H1 (cell line): ENCODE measurements at regions not wholly inside any gene's neighbourhood (a gene's known extent, or its start where the extent isn't known, plus 50 kb on each side); places are given as distances from the start of the nearest gene placed in this dataset.

Source experiments
- EGR1 ChIP-seq: IDR thresholded peaks from 2 replicates; pipeline ENCODE4 v1.6.1; 2011; ENCODE audit warnings: low read depth, low read length, borderline replicate concordance
- EZH2 ChIP-seq: fragments of 200-600 bp; sonication (generic); IDR thresholded peaks from 2 replicates; pipeline ENCODE4 v1.7.1; 2012; ENCODE audit warnings: low read depth, mild to moderate bottlenecking, moderate library complexity, low read length, inconsistent platforms; ENCODE audit not compliant: severe bottlenecking
- JUN ChIP-seq: IDR thresholded peaks from 2 replicates; pipeline ENCODE4 v1.6.1; 2011; ENCODE audit warnings: low read depth, mild to moderate bottlenecking, improper control_type of control experiment, low read length
- MAFK ChIP-seq: IDR thresholded peaks from 2 replicates; pipeline ENCODE4 v1.6.1; 2012; ENCODE audit warnings: low read depth, mild to moderate bottlenecking, improper control_type of control experiment, low read length
- PHF8 ChIP-seq: fragments of 200-600 bp; sonication (generic); conservative IDR thresholded peaks from 2 replicates; pipeline ENCODE4 v1.7.1; 2012; ENCODE audit warnings: low read depth, mild to moderate bottlenecking, inconsistent platforms, low read length, moderate library complexity
- POLR2AphosphoS5 ChIP-seq: IDR thresholded peaks from 2 replicates; pipeline ENCODE4 v1.6.1; 2011; ENCODE audit warnings: low read depth, low read length
- SIN3A ChIP-seq, 2 experiments: IDR thresholded peaks in 1 of 2; conservative IDR thresholded peaks in 1 of 2; 2 replicates each; pipeline ENCODE4 v1.6.1; 2011 to 2012; ENCODE audit warnings: low read length in 2 of 2, improper control_type of control experiment in 1 of 2, low read depth in 1 of 2, mild to moderate bottlenecking in 1 of 2
- TEAD4 ChIP-seq: IDR thresholded peaks from 2 replicates; pipeline ENCODE4 v1.6.1; 2012; ENCODE audit warnings: low read depth, low read length, inconsistent platforms, mixed read lengths
- TF ChIP-seq, protein P1 (sequence below): fragments of 300-600 bp; sonication (generic); IDR thresholded peaks from 2 replicates; pipeline ENCODE4 v1.7.1; 2012; ENCODE audit warnings: low read length, moderate library complexity, mild to moderate bottlenecking, inconsistent platforms; ENCODE audit not compliant: insufficient replicate concordance
- TF ChIP-seq, protein P2 (sequence below), 3 experiments: IDR thresholded peaks; 1 replicate in 2 of 3; 2 replicates in 1 of 3; pipeline versions ENCODE4 v1.5.1 to v1.6.1; 2011; ENCODE audit warnings: low read length in 3 of 3, mild to moderate bottlenecking in 3 of 3, inconsistent platforms in 2 of 3, low read depth in 1 of 3, moderate library complexity in 1 of 3; ENCODE audit not compliant: insufficient read depth in 1 of 3; ENCODE audit errors: control extremely low read depth in 1 of 3

DNA sequence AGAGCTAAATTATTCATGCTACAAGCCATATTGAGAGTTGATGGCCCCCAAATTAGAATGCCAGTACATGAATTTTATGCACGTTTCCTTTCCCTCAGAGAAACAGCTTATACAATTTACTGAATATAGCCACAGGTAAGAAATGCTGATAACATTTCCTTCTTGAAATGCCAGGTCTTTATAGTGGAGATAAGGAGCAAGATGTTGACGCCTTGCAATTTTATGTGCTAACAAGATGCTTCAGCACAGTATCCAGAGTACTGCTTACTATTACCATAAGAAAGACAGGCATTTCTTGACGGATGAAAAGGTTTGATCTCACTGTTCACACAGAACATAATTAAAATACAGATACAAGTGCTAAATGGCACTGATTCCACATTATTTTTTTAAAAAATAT is 223.2 kb upstream of the CTSO start (continued):
- TF ChIP-seq, protein P1, sequence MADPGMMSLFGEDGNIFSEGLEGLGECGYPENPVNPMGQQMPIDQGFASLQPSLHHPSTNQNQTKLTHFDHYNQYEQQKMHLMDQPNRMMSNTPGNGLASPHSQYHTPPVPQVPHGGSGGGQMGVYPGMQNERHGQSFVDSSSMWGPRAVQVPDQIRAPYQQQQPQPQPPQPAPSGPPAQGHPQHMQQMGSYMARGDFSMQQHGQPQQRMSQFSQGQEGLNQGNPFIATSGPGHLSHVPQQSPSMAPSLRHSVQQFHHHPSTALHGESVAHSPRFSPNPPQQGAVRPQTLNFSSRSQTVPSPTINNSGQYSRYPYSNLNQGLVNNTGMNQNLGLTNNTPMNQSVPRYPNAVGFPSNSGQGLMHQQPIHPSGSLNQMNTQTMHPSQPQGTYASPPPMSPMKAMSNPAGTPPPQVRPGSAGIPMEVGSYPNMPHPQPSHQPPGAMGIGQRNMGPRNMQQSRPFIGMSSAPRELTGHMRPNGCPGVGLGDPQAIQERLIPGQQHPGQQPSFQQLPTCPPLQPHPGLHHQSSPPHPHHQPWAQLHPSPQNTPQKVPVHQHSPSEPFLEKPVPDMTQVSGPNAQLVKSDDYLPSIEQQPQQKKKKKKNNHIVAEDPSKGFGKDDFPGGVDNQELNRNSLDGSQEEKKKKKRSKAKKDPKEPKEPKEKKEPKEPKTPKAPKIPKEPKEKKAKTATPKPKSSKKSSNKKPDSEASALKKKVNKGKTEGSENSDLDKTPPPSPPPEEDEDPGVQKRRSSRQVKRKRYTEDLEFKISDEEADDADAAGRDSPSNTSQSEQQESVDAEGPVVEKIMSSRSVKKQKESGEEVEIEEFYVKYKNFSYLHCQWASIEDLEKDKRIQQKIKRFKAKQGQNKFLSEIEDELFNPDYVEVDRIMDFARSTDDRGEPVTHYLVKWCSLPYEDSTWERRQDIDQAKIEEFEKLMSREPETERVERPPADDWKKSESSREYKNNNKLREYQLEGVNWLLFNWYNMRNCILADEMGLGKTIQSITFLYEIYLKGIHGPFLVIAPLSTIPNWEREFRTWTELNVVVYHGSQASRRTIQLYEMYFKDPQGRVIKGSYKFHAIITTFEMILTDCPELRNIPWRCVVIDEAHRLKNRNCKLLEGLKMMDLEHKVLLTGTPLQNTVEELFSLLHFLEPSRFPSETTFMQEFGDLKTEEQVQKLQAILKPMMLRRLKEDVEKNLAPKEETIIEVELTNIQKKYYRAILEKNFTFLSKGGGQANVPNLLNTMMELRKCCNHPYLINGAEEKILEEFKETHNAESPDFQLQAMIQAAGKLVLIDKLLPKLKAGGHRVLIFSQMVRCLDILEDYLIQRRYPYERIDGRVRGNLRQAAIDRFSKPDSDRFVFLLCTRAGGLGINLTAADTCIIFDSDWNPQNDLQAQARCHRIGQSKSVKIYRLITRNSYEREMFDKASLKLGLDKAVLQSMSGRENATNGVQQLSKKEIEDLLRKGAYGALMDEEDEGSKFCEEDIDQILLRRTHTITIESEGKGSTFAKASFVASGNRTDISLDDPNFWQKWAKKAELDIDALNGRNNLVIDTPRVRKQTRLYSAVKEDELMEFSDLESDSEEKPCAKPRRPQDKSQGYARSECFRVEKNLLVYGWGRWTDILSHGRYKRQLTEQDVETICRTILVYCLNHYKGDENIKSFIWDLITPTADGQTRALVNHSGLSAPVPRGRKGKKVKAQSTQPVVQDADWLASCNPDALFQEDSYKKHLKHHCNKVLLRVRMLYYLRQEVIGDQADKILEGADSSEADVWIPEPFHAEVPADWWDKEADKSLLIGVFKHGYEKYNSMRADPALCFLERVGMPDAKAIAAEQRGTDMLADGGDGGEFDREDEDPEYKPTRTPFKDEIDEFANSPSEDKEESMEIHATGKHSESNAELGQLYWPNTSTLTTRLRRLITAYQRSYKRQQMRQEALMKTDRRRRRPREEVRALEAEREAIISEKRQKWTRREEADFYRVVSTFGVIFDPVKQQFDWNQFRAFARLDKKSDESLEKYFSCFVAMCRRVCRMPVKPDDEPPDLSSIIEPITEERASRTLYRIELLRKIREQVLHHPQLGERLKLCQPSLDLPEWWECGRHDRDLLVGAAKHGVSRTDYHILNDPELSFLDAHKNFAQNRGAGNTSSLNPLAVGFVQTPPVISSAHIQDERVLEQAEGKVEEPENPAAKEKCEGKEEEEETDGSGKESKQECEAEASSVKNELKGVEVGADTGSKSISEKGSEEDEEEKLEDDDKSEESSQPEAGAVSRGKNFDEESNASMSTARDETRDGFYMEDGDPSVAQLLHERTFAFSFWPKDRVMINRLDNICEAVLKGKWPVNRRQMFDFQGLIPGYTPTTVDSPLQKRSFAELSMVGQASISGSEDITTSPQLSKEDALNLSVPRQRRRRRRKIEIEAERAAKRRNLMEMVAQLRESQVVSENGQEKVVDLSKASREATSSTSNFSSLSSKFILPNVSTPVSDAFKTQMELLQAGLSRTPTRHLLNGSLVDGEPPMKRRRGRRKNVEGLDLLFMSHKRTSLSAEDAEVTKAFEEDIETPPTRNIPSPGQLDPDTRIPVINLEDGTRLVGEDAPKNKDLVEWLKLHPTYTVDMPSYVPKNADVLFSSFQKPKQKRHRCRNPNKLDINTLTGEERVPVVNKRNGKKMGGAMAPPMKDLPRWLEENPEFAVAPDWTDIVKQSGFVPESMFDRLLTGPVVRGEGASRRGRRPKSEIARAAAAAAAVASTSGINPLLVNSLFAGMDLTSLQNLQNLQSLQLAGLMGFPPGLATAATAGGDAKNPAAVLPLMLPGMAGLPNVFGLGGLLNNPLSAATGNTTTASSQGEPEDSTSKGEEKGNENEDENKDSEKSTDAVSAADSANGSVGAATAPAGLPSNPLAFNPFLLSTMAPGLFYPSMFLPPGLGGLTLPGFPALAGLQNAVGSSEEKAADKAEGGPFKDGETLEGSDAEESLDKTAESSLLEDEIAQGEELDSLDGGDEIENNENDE = no peak
- TF ChIP-seq EZH2 (no peak), SIN3A (conservative IDR thresholded peaks at IDR 0.05 in 1 of 2, IDR thresholded peaks at IDR 0.05 in 1 of 2; ENCODE audit: low read depth in 1 of 2, low read length in 2 of 2) (no peak), TEAD4 (no peak), POLR2AphosphoS5 (no peak), MAFK (no peak), PHF8 (no peak), EGR1 (no peak), JUN (no peak)
- TF ChIP-seq, protein P2, sequence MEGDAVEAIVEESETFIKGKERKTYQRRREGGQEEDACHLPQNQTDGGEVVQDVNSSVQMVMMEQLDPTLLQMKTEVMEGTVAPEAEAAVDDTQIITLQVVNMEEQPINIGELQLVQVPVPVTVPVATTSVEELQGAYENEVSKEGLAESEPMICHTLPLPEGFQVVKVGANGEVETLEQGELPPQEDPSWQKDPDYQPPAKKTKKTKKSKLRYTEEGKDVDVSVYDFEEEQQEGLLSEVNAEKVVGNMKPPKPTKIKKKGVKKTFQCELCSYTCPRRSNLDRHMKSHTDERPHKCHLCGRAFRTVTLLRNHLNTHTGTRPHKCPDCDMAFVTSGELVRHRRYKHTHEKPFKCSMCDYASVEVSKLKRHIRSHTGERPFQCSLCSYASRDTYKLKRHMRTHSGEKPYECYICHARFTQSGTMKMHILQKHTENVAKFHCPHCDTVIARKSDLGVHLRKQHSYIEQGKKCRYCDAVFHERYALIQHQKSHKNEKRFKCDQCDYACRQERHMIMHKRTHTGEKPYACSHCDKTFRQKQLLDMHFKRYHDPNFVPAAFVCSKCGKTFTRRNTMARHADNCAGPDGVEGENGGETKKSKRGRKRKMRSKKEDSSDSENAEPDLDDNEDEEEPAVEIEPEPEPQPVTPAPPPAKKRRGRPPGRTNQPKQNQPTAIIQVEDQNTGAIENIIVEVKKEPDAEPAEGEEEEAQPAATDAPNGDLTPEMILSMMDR (IDR thresholded peaks at IDR 0.05; ENCODE audit: control extremely low read depth in 1 of 3, insufficient read depth in 1 of 3, low read depth in 1 of 3, low read length in 3 of 3) = no peak
